GM12878 (cell line): ENCODE measurements at regions not wholly inside any gene's neighbourhood (a gene's known extent, or its start where the extent isn't known, plus 50 kb on each side); places are given as distances from the start of the nearest gene placed in this dataset.

Experiments
- ATAC-seq: fragments of 200-7000 bp; cut with Tn5 transposase; 3 replicates; pipeline ENCODE4 v1.9.1; 2020; ENCODE audit warnings: mild to moderate bottlenecking, moderate library complexity
- BruUV-seq: library from RNA; stranded (reverse); fragments of 400-500 nt; replicated peaks from 2 replicates; lab custom pipeline; 2021; lab: Mats Ljungman, UMichigan
- CTCF ChIA-PET: fragments of 300-600 bp; sonication (Branson Sonifier 250); formaldehyde crosslinking; extraction: SDS; loops from one replicate; lab custom pipeline; 2021; ENCODE audit warnings: inconsistent platforms; lab: Yijun Ruan, JAX
- POLR2A ChIA-PET: fragments of 350-600 bp; formaldehyde crosslinking; extraction: SDS; loops from one replicate; lab custom pipeline; 2021; ENCODE audit warnings: inconsistent platforms; lab: Charles Lee
- RAD21 ChIA-PET: fragments of 300-600 bp; sonication (Branson Sonifier 250); formaldehyde crosslinking; loops from one replicate; lab custom pipeline; 2023; ENCODE audit warnings: antibody characterized with exemption; ENCODE audit not compliant: unreplicated experiment; lab: Charles Lee
- SMC1A ChIA-PET: fragments of 300-600 bp; sonication (Branson Sonifier 250); formaldehyde crosslinking; loops from one replicate; lab custom pipeline; 2023; ENCODE audit not compliant: unreplicated experiment, uncharacterized antibody; lab: Charles Lee
- DNase-seq: peaks from one replicate; pipeline ENCODE4 v3.0.0-alpha.2; 2011; ENCODE audit warnings: low read depth, low spot score
- FAIRE-seq: peaks from 3 replicates; lab custom pipeline; 2011; peaks lifted over from hg19 to GRCh38; lab: Jason Lieb, UNC
- H2AFZ ChIP-seq: 2 replicates; pipeline ENCODE4 v1.6.0; 2011; ENCODE audit warnings: low read depth, low read length, control low read depth; ENCODE audit not compliant: control insufficient read depth
- H3K27ac ChIP-seq: 2 replicates; pipeline ENCODE4 v1.5.1; 2011; ENCODE audit warnings: control low read depth; ENCODE audit not compliant: control insufficient read depth, insufficient read depth
- H3K27me3 ChIP-seq, 2 experiments: replicated peaks in 1 of 2; 2 replicates each; pipeline versions ENCODE4 v1.6.0 to v1.6.1; 2011; ENCODE audit warnings: low read length in 1 of 2; ENCODE audit not compliant: control insufficient read depth in 2 of 2, insufficient read depth in 2 of 2
- H3K36me3 ChIP-seq, 2 experiments: 2 replicates each; pipeline ENCODE4 v1.5.1; 2011; ENCODE audit warnings: low read length in 1 of 2; ENCODE audit not compliant: control insufficient read depth in 2 of 2, insufficient read depth in 2 of 2
- H3K4me1 ChIP-seq: 2 replicates; pipeline ENCODE4 v1.6.1; 2011; ENCODE audit warnings: mild to moderate bottlenecking, low read length, moderate library complexity, mixed read lengths; ENCODE audit not compliant: control insufficient read depth, insufficient read depth
- H3K4me2 ChIP-seq: 2 replicates; pipeline ENCODE4 v1.6.0; 2011; ENCODE audit warnings: control low read depth; ENCODE audit not compliant: control insufficient read depth, insufficient read depth
- H3K4me3 ChIP-seq: fragments of 200-600 bp; sonication (generic); 2 replicates; pipeline ENCODE4 v1.5.1; 2016
- H3K79me2 ChIP-seq: 2 replicates; pipeline ENCODE4 v1.6.0; 2011; ENCODE audit warnings: low read length; ENCODE audit not compliant: control insufficient read depth, insufficient read depth
- H3K9ac ChIP-seq: 2 replicates; pipeline ENCODE4 v1.8.0; 2011; ENCODE audit warnings: low read length, control low read depth, mixed read lengths; ENCODE audit not compliant: control insufficient read depth, insufficient read depth
- H3K9me3 ChIP-seq: replicated peaks from 3 replicates; pipeline ENCODE4 v1.5.1; 2011; ENCODE audit warnings: mild to moderate bottlenecking, low read length; ENCODE audit not compliant: control insufficient read depth, insufficient read depth
- H4K20me1 ChIP-seq: 2 replicates; pipeline ENCODE4 v1.6.0; 2011; ENCODE audit not compliant: control insufficient read depth, insufficient read depth
- CBFB ChIP-seq: IDR thresholded peaks from 2 replicates; pipeline ENCODE4 v1.6.1; 2016; ENCODE audit warnings: antibody characterized with exemption, low read depth
- IKZF1 ChIP-seq: fragments of 450-650 bp; conservative IDR thresholded peaks from 2 replicates; pipeline ENCODE4 v1.6.1; 2017; ENCODE audit warnings: antibody characterized with exemption, mild to moderate bottlenecking
- MYB ChIP-seq: fragments of 150-350 bp; IDR thresholded peaks from 2 replicates; pipeline ENCODE4 v1.6.1; 2014; ENCODE audit warnings: mild to moderate bottlenecking, low read depth, low read length, borderline replicate concordance
- NFYB ChIP-seq: IDR thresholded peaks from 2 replicates; pipeline ENCODE4 v1.6.1; 2011; ENCODE audit warnings: low read depth, mild to moderate bottlenecking, low read length, improper control_type of control experiment, moderate library complexity; ENCODE audit not compliant: insufficient read depth
- NRF1 ChIP-seq: conservative IDR thresholded peaks from 2 replicates; pipeline ENCODE4 v1.6.1; 2011; ENCODE audit warnings: mild to moderate bottlenecking, low read depth, low read length, improper control_type of control experiment
- POLR2A ChIP-seq: IDR thresholded peaks from 2 replicates; pipeline ENCODE4 v1.6.1; 2011; ENCODE audit warnings: low read depth, mild to moderate bottlenecking, low read length
- POLR2AphosphoS5 ChIP-seq: IDR thresholded peaks from 2 replicates; pipeline ENCODE4 v1.6.1; 2011; ENCODE audit warnings: mild to moderate bottlenecking, low read length, inconsistent platforms
- RAD21 ChIP-seq: IDR thresholded peaks from 2 replicates; pipeline ENCODE4 v1.6.1; 2011; ENCODE audit warnings: mild to moderate bottlenecking, low read depth, low read length, moderate library complexity; ENCODE audit not compliant: insufficient read depth
- SMC3 ChIP-seq: IDR thresholded peaks from 2 replicates; pipeline ENCODE4 v1.6.1; 2011; ENCODE audit warnings: low read length, improper control_type of control experiment, borderline replicate concordance
- STAT1 ChIP-seq: fragments of 450-650 bp; conservative IDR thresholded peaks from 2 replicates; pipeline ENCODE4 v1.6.1; 2014; ENCODE audit warnings: antibody characterized with exemption, mild to moderate bottlenecking
- ZNF274 ChIP-seq: IDR thresholded peaks from one replicate; pipeline ENCODE4 v1.8.0; 2011; ENCODE audit not compliant: insufficient read length, insufficient read depth
- WGBS: methylation state at CpG from one replicate; pipeline ENCODE4 v1.1.6; 2016; ENCODE audit warnings: low lambda C conversion rate; ENCODE audit not compliant: insufficient replicate concordance, insufficient coverage; ENCODE audit errors: missing lambda C conversion rate; 5-methylcytosine and 5-hydroxymethylcytosine counted together
- in situ Hi-C: fragments of 300-500 bp; cut with MboI; formaldehyde crosslinking; loops from 9 replicates; pipeline ENCODE4 v1.14.3; 2018; ENCODE audit warnings: mixed read lengths
- intact Hi-C: fragments of 100-400 bp; cut with micrococcal nuclease; formaldehyde crosslinking; loops from one replicate; pipeline ENCODE4 v1.14.2; 2022; ENCODE audit not compliant: unreplicated experiment
- TF ChIP-seq, protein P1 (sequence below): fragments of 150-350 bp; IDR thresholded peaks from 2 replicates; pipeline ENCODE4 v1.6.1; 2014; ENCODE audit warnings: mild to moderate bottlenecking, low read depth, low read length
- TF ChIP-seq, protein P2 (sequence below): IDR thresholded peaks from 2 replicates; pipeline ENCODE4 v1.6.1; 2012; ENCODE audit warnings: low read length, inconsistent platforms
- TF ChIP-seq, protein P3 (sequence below): IDR thresholded peaks from 2 replicates; pipeline ENCODE4 v1.6.1; 2012; ENCODE audit warnings: low read depth, low read length, improper control_type of control experiment
- TF ChIP-seq, protein P4 (sequence below): fragments of 450-650 bp; IDR thresholded peaks from 2 replicates; pipeline ENCODE4 v1.6.1; 2017; ENCODE audit warnings: mild to moderate bottlenecking
- TF ChIP-seq, protein P5 (sequence below): fragments of 450-650 bp; IDR thresholded peaks from 2 replicates; pipeline ENCODE4 v1.6.1; 2017; ENCODE audit warnings: borderline replicate concordance

DNA sequence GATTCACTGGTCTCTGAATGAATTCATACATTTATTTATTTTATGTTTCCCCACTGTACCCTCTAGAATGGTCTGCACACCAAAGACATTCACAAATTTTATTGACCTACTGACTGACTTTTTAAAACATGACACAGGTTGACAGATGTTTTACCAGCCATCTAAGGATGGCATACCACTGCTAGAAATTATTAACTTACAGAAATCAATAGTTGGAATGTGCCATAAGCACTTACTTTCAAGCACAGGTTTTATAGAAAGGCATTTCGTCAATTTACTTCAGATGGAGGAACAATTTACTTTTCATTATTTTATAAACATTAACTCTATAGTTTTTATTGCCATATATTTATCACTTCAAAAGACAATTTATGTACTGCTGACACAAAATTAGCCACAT is 448.7 kb upstream of the FBXO33 start:
- no peak for ATAC-seq
- H3K4me1 ChIP-seq, result peaks cover 3% of the 10 kb centered on the region

More for the DNA sequence above, 448.7 kb upstream of the FBXO33 start:
- POLR2A ChIA-PET, result no interaction called here
- H3K79me2 ChIP-seq, result no peaks in the 10 kb centered on the region
- H4K20me1 ChIP-seq, result no peaks in the 10 kb centered on the region
- no peak for FAIRE-seq
- TF ChIP-seq ZNF274, result no peak
- TF ChIP-seq, protein P1, sequence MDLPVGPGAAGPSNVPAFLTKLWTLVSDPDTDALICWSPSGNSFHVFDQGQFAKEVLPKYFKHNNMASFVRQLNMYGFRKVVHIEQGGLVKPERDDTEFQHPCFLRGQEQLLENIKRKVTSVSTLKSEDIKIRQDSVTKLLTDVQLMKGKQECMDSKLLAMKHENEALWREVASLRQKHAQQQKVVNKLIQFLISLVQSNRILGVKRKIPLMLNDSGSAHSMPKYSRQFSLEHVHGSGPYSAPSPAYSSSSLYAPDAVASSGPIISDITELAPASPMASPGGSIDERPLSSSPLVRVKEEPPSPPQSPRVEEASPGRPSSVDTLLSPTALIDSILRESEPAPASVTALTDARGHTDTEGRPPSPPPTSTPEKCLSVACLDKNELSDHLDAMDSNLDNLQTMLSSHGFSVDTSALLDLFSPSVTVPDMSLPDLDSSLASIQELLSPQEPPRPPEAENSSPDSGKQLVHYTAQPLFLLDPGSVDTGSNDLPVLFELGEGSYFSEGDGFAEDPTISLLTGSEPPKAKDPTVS, result no peak
- TF ChIP-seq IKZF1, result no peak
- no peak for TF ChIP-seq NRF1
- TF ChIP-seq MYB, result no peak
- TF ChIP-seq, protein P2, sequence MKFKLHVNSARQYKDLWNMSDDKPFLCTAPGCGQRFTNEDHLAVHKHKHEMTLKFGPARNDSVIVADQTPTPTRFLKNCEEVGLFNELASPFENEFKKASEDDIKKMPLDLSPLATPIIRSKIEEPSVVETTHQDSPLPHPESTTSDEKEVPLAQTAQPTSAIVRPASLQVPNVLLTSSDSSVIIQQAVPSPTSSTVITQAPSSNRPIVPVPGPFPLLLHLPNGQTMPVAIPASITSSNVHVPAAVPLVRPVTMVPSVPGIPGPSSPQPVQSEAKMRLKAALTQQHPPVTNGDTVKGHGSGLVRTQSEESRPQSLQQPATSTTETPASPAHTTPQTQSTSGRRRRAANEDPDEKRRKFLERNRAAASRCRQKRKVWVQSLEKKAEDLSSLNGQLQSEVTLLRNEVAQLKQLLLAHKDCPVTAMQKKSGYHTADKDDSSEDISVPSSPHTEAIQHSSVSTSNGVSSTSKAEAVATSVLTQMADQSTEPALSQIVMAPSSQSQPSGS, result no peak
- TF ChIP-seq POLR2AphosphoS5, result no peak
- no peak for TF ChIP-seq CBFB
- no peak for TF ChIP-seq STAT1
- no peak for TF ChIP-seq NFYB
- TF ChIP-seq POLR2A, result no peak
- TF ChIP-seq SMC3, result no peak
- TF ChIP-seq, protein P3, sequence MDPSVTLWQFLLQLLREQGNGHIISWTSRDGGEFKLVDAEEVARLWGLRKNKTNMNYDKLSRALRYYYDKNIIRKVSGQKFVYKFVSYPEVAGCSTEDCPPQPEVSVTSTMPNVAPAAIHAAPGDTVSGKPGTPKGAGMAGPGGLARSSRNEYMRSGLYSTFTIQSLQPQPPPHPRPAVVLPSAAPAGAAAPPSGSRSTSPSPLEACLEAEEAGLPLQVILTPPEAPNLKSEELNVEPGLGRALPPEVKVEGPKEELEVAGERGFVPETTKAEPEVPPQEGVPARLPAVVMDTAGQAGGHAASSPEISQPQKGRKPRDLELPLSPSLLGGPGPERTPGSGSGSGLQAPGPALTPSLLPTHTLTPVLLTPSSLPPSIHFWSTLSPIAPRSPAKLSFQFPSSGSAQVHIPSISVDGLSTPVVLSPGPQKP, result no peak
- TF ChIP-seq, protein P4, sequence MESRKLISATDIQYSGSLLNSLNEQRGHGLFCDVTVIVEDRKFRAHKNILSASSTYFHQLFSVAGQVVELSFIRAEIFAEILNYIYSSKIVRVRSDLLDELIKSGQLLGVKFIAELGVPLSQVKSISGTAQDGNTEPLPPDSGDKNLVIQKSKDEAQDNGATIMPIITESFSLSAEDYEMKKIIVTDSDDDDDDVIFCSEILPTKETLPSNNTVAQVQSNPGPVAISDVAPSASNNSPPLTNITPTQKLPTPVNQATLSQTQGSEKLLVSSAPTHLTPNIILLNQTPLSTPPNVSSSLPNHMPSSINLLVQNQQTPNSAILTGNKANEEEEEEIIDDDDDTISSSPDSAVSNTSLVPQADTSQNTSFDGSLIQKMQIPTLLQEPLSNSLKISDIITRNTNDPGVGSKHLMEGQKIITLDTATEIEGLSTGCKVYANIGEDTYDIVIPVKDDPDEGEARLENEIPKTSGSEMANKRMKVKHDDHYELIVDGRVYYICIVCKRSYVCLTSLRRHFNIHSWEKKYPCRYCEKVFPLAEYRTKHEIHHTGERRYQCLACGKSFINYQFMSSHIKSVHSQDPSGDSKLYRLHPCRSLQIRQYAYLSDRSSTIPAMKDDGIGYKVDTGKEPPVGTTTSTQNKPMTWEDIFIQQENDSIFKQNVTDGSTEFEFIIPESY, result no peak
- TF ChIP-seq, protein P5, sequence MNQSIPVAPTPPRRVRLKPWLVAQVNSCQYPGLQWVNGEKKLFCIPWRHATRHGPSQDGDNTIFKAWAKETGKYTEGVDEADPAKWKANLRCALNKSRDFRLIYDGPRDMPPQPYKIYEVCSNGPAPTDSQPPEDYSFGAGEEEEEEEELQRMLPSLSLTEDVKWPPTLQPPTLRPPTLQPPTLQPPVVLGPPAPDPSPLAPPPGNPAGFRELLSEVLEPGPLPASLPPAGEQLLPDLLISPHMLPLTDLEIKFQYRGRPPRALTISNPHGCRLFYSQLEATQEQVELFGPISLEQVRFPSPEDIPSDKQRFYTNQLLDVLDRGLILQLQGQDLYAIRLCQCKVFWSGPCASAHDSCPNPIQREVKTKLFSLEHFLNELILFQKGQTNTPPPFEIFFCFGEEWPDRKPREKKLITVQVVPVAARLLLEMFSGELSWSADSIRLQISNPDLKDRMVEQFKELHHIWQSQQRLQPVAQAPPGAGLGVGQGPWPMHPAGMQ, result no peak
- TF ChIP-seq RAD21, result no peak
- intact Hi-C loops (no loop called here), in situ Hi-C loops (no loop called here)
- H3K36me3 ChIP-seq, result no peaks in the 10 kb centered on the region
- H3K27me3 ChIP-seq, result no peaks in the 10 kb centered on the region
- no peak overlapping the region for H2AFZ ChIP-seq
- no peak overlapping the region for H3K4me3 ChIP-seq
- no peak overlapping the region for H3K4me2 ChIP-seq
- no peaks in the 10 kb centered on the region for H3K9me3 ChIP-seq
- CTCF ChIA-PET, result no interaction called here
- SMC1A ChIA-PET, result no interaction called here
- no peak overlapping the region for H3K9ac ChIP-seq
- WGBS, result 0% methylated on average over 1 of the region's 1 CpG
- H3K27ac ChIP-seq, result no peak overlapping the region
- BruUV-seq, result no TSS peak
- RAD21 ChIA-PET, result no interaction called here
- DNase-seq, result no peak
